ENCODE measurements at regions not wholly inside any gene's neighbourhood (a gene's known extent, or its start where the extent isn't known, plus 50 kb on each side); places are given as distances from the start of the nearest gene placed in this dataset.
"Not testable (repeated sequence)": the region's sequence is repeated elsewhere in the genome, so short reads cannot be mapped to it uniquely, and the experiment has no call there.

GRCh38 chr9:90514877-90515276 is 127.7 kb downstream of the DIRAS2 start:
- DNase-seq (ENCODE audit: extremely low read depth, low read depth, low spot score): no peak

GRCh38 chr9:90515510-90515909 is 127.1 kb downstream of the DIRAS2 start:
- DNase-seq (ENCODE audit: extremely low read depth, low read depth, low spot score): no peak

- no peak for DNase-seq (ENCODE audit: extremely low read depth, low read depth, low spot score)
Measured at GRCh38 chr9:90517103-90517502, 125.5 kb downstream of the DIRAS2 start.

- no peak for DNase-seq (ENCODE audit: extremely low read depth, low read depth, low spot score)
Measured at GRCh38 chr9:90521811-90522570, 120.6 kb downstream of the DIRAS2 start.

GRCh38 chr9:90523958-90524357 is 118.7 kb downstream of the DIRAS2 start:
- no peak for DNase-seq (ENCODE audit: extremely low read depth, low read depth, low spot score)

GRCh38 chr9:90526386-90526785 is 116.2 kb downstream of the DIRAS2 start:
- no peak for DNase-seq (ENCODE audit: extremely low read depth, low read depth, low spot score)

GRCh38 chr9:90536094-90536493 is 106.5 kb downstream of the DIRAS2 start:
- DNase-seq (ENCODE audit: extremely low read depth, low read depth, low spot score): not testable (repeated sequence)

- DNase-seq (ENCODE audit: extremely low read depth, low read depth, low spot score): no peak
Measured at GRCh38 chr9:90538566-90538965, 104.1 kb downstream of the DIRAS2 start.

- DNase-seq (ENCODE audit: extremely low read depth, low read depth, low spot score): no peak
Measured at GRCh38 chr9:90539286-90539685, 103.3 kb downstream of the DIRAS2 start.

GRCh38 chr9:90540734-90541133 is 101.9 kb downstream of the DIRAS2 start:
- DNase-seq (ENCODE audit: extremely low read depth, low read depth, low spot score): no peak

- DNase-seq (ENCODE audit: extremely low read depth, low read depth, low spot score): no peak
Measured at GRCh38 chr9:90544488-90544887, 98.1 kb downstream of the DIRAS2 start.

GRCh38 chr9:90546200-90546599 is 96.4 kb downstream of the DIRAS2 start:
- DNase-seq (ENCODE audit: extremely low read depth, low read depth, low spot score): no peak

GRCh38 chr9:90547896-90548295 is 94.7 kb downstream of the DIRAS2 start:
- DNase-seq (ENCODE audit: extremely low read depth, low read depth, low spot score): no peak

GRCh38 chr9:90552317-90552716 is 90.3 kb downstream of the DIRAS2 start:
- no peak for DNase-seq (ENCODE audit: extremely low read depth, low read depth, low spot score)

- DNase-seq (ENCODE audit: extremely low read depth, low read depth, low spot score): no peak
Measured at GRCh38 chr9:90555351-90556057, 87.1 kb downstream of the DIRAS2 start.

GRCh38 chr9:90556897-90557675 is 85.5 kb downstream of the DIRAS2 start:
- no peak for DNase-seq (ENCODE audit: extremely low read depth, low read depth, low spot score)

- DNase-seq (ENCODE audit: extremely low read depth, low read depth, low spot score): no peak
Measured at GRCh38 chr9:90559075-90560073, 83.2 kb downstream of the DIRAS2 start.

Measured in glomerular endothelial cell (primary cell).